ENCODE measurements at regions not wholly inside any gene's neighbourhood (a gene's known extent, or its start where the extent isn't known, plus 50 kb on each side); places are given as distances from the start of the nearest gene placed in this dataset.

- TF ChIP-seq TCF12 (IDR thresholded peaks at IDR 0.05; ENCODE audit: low read depth) (no peak), TAF1 (IDR thresholded peaks at IDR 0.05; ENCODE audit: low read depth) (no peak), CEBPB (IDR thresholded peaks at IDR 0.05) (no peak)
Measured at GRCh38 chr6:9347608-9348007, 912.3 kb upstream of the SLC35B3 start.

Measured in Ishikawa (cell line).